GM23338 (cell line): ENCODE measurements at regions not wholly inside any gene's neighbourhood (a gene's known extent, or its start where the extent isn't known, plus 50 kb on each side); places are given as distances from the start of the nearest gene placed in this dataset.

Source experiments
- ATAC-seq: fragments of 200-7000 bp; cut with Tn5 transposase; 3 replicates; pipeline ENCODE4 v1.9.1; 2020
- DNase-seq: peaks from one replicate; pipeline ENCODE4 v3.0.0-alpha.2; 2015; ENCODE audit warnings: low spot score
- H2AFZ ChIP-seq: fragments of 200-600 bp; sonication (generic); 2 replicates; pipeline ENCODE4 v1.8.0; 2016; ENCODE audit warnings: antibody characterized with exemption, mild to moderate bottlenecking, moderate library complexity
- H3F3A ChIP-seq: fragments of 200-600 bp; sonication (generic); replicated peaks from 2 replicates; pipeline ENCODE4 v1.8.0; 2017; ENCODE audit warnings: antibody characterized with exemption, mixed run types, low read depth
- H3K27ac ChIP-seq: fragments of 200-600 bp; sonication (generic); 2 replicates; pipeline ENCODE4 v1.6.1; 2016; ENCODE audit warnings: low read depth
- H3K27me3 ChIP-seq: fragments of 200-600 bp; sonication (generic); 2 replicates; pipeline ENCODE4 v1.8.0; 2016; ENCODE audit warnings: mild to moderate bottlenecking, mixed run types, moderate library complexity; ENCODE audit not compliant: insufficient read depth
- H3K36me3 ChIP-seq: fragments of 200-600 bp; sonication (generic); 2 replicates; pipeline ENCODE4 v1.8.0; 2016; ENCODE audit warnings: mild to moderate bottlenecking; ENCODE audit not compliant: insufficient read depth
- H3K4me1 ChIP-seq: fragments of 200-600 bp; sonication (generic); 2 replicates; pipeline ENCODE4 v1.8.0; 2016; ENCODE audit warnings: mild to moderate bottlenecking, moderate library complexity; ENCODE audit not compliant: insufficient read depth
- H3K4me2 ChIP-seq: fragments of 200-600 bp; sonication (generic); 2 replicates; pipeline ENCODE4 v1.7.1; 2017; ENCODE audit warnings: mixed run types
- H3K4me3 ChIP-seq: fragments of 200-600 bp; sonication (generic); 2 replicates; pipeline ENCODE4 v1.6.1; 2016; ENCODE audit warnings: mixed run types
- H3K79me2 ChIP-seq: fragments of 200-600 bp; sonication (generic); replicated peaks from 2 replicates; pipeline ENCODE4 v1.8.0; 2017; ENCODE audit warnings: mild to moderate bottlenecking; ENCODE audit not compliant: insufficient read depth
- H3K9me2 ChIP-seq: fragments of 200-600 bp; sonication (generic); 2 replicates; pipeline ENCODE4 v1.8.0; 2017; ENCODE audit not compliant: insufficient read depth
- H4K20me1 ChIP-seq: fragments of 200-600 bp; sonication (generic); replicated peaks from 2 replicates; pipeline ENCODE4 v1.8.0; 2017; ENCODE audit warnings: mild to moderate bottlenecking; ENCODE audit not compliant: insufficient read depth
- H3K27ac Mint-ChIP-seq: 2 replicates; pipeline ENCODE4 v1.8.0; 2020; ENCODE audit warnings: inconsistent platforms, mild to moderate bottlenecking, moderate library complexity, mixed read lengths
- H3K27me3 Mint-ChIP-seq: 3 replicates; pipeline ENCODE4 v1.8.0; 2022; ENCODE audit warnings: low read depth, mild to moderate bottlenecking, moderate library complexity, mixed read lengths, inconsistent platforms; ENCODE audit not compliant: insufficient read depth, poor library complexity
- H3K36me3 Mint-ChIP-seq: 3 replicates; pipeline ENCODE4 v1.8.0; 2021; ENCODE audit warnings: low read depth, mild to moderate bottlenecking, inconsistent platforms, moderate library complexity, mixed read lengths
- H3K4me1 Mint-ChIP-seq: 3 replicates; pipeline ENCODE4 v1.8.0; 2020; ENCODE audit warnings: mild to moderate bottlenecking, inconsistent platforms, mixed read lengths
- H3K4me3 Mint-ChIP-seq: 3 replicates; pipeline ENCODE4 v1.8.0; 2021; ENCODE audit warnings: moderate library complexity, mild to moderate bottlenecking, inconsistent platforms, mixed read lengths
- H3K9me3 Mint-ChIP-seq: 3 replicates; pipeline ENCODE4 v1.8.0; 2020; ENCODE audit warnings: moderate library complexity, mild to moderate bottlenecking, inconsistent platforms, mixed read lengths
- CREB1 ChIP-seq: fragments of 250-450 bp; sonication (Bioruptor Pico); IDR thresholded peaks from 2 replicates; pipeline ENCODE4 v1.5.0; 2020; ENCODE audit warnings: low read depth, mild to moderate bottlenecking, moderate library complexity
- EZH2 ChIP-seq: fragments of 200-600 bp; sonication (generic); IDR thresholded peaks from one replicate; pipeline ENCODE4 v1.8.0; 2017; ENCODE audit warnings: antibody characterized with exemption, mild to moderate bottlenecking, low read depth; ENCODE audit not compliant: unreplicated experiment
- EZH2phosphoT487 ChIP-seq: fragments of 200-600 bp; sonication (generic); IDR thresholded peaks from one replicate; pipeline ENCODE4 v1.8.1; 2018; ENCODE audit warnings: antibody characterized with exemption; ENCODE audit not compliant: unreplicated experiment
- JUNB ChIP-seq: IDR thresholded peaks from one replicate; pipeline ENCODE4 v1.6.1; 2016; ENCODE audit warnings: antibody characterized with exemption; ENCODE audit not compliant: unreplicated experiment
- POLR2AphosphoS5 ChIP-seq: IDR thresholded peaks from 2 replicates; pipeline ENCODE4 v1.6.1; 2016; ENCODE audit warnings: antibody characterized with exemption, low read depth
- STAT1 ChIP-seq: IDR thresholded peaks from one replicate; pipeline ENCODE4 v1.6.1; 2016; ENCODE audit warnings: antibody characterized with exemption; ENCODE audit not compliant: unreplicated experiment
- ZNF114 ChIP-seq: fragments of 250-450 bp; sonication (Bioruptor Pico); IDR thresholded peaks from 2 replicates; pipeline ENCODE4 v1.5.0; 2020; ENCODE audit warnings: mild to moderate bottlenecking, moderate library complexity
- ZNF331 ChIP-seq: fragments of 250-450 bp; sonication (Bioruptor Pico); IDR thresholded peaks from 2 replicates; pipeline ENCODE4 v1.5.0; 2020; ENCODE audit warnings: low read depth, mild to moderate bottlenecking, moderate library complexity
- ZNF462 ChIP-seq: fragments of 250-450 bp; sonication (Bioruptor Pico); IDR thresholded peaks from 2 replicates; pipeline ENCODE4 v1.5.0; 2020; ENCODE audit warnings: mild to moderate bottlenecking, moderate library complexity
- TF ChIP-seq, protein P1 (sequence below): IDR thresholded peaks from 2 replicates; pipeline ENCODE4 v1.6.1; 2016; ENCODE audit warnings: antibody characterized with exemption
- TF ChIP-seq, protein P2 (sequence below): IDR thresholded peaks from one replicate; pipeline ENCODE4 v1.6.1; 2018; ENCODE audit warnings: antibody characterized with exemption; ENCODE audit not compliant: unreplicated experiment

DNA sequence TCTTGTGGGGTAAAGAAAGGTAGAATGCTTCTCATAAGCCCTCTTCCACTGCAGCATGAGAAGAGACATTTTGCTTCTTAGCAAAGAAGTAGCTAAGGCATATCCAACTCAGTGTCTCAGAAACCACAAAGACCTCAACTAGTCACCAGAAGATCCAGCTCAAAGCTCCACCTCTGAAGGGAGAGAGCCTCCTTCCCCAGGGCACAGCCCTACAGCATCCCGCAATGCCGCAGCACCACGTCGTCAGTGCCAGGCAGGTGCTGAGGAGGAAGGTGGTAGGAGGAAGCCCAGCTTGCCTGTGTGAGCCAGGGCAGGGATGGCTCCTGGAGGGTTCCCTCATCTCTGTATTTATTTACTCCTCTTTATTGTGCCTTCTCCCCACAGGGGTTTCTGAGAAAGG is 385.6 kb upstream of the NPVF start:
- Histone ChIP-seq H3K9me2 (peaks cover 4% of the 10 kb centered on the region; the same call in 1 of the 2 replicates), H3K4me3 (no peak overlapping the region), H3K27ac (no peak overlapping the region), H3K27me3 (no peaks in the 10 kb centered on the region), H3K36me3 (no peaks in the 10 kb centered on the region; the same call in 1 of the 2 replicates), H3F3A (no peaks in the 10 kb centered on the region), H2AFZ (no peak overlapping the region), H4K20me1 (no peaks in the 10 kb centered on the region), H3K4me1 (no peaks in the 10 kb centered on the region), H3K4me2 (no peak overlapping the region), H3K79me2 (no peaks in the 10 kb centered on the region)
- ATAC-seq (no peak), DNase-seq (no peak)
- TF ChIP-seq CREB1 (CRISPR knock-in tag) (no peak), ZNF462 (CRISPR knock-in tag) (no peak), EZH2 (no peak), POLR2AphosphoS5 (no peak), EZH2phosphoT487 (no peak), JUNB (no peak), ZNF331 (CRISPR knock-in tag) (no peak), ZNF114 (CRISPR knock-in tag) (no peak), STAT1 (no peak)
- TF ChIP-seq, protein P1, sequence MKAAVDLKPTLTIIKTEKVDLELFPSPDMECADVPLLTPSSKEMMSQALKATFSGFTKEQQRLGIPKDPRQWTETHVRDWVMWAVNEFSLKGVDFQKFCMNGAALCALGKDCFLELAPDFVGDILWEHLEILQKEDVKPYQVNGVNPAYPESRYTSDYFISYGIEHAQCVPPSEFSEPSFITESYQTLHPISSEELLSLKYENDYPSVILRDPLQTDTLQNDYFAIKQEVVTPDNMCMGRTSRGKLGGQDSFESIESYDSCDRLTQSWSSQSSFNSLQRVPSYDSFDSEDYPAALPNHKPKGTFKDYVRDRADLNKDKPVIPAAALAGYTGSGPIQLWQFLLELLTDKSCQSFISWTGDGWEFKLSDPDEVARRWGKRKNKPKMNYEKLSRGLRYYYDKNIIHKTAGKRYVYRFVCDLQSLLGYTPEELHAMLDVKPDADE, result no peak
- TF ChIP-seq, protein P2, sequence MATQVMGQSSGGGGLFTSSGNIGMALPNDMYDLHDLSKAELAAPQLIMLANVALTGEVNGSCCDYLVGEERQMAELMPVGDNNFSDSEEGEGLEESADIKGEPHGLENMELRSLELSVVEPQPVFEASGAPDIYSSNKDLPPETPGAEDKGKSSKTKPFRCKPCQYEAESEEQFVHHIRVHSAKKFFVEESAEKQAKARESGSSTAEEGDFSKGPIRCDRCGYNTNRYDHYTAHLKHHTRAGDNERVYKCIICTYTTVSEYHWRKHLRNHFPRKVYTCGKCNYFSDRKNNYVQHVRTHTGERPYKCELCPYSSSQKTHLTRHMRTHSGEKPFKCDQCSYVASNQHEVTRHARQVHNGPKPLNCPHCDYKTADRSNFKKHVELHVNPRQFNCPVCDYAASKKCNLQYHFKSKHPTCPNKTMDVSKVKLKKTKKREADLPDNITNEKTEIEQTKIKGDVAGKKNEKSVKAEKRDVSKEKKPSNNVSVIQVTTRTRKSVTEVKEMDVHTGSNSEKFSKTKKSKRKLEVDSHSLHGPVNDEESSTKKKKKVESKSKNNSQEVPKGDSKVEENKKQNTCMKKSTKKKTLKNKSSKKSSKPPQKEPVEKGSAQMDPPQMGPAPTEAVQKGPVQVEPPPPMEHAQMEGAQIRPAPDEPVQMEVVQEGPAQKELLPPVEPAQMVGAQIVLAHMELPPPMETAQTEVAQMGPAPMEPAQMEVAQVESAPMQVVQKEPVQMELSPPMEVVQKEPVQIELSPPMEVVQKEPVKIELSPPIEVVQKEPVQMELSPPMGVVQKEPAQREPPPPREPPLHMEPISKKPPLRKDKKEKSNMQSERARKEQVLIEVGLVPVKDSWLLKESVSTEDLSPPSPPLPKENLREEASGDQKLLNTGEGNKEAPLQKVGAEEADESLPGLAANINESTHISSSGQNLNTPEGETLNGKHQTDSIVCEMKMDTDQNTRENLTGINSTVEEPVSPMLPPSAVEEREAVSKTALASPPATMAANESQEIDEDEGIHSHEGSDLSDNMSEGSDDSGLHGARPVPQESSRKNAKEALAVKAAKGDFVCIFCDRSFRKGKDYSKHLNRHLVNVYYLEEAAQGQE, result no peak
- no peak overlapping the region for H3K4me3 Mint-ChIP-seq
- no peaks in the 10 kb centered on the region for H3K36me3 Mint-ChIP-seq
- H3K9me3 Mint-ChIP-seq, result peaks cover 9% of the 10 kb centered on the region; the same call in 2 of the 3 replicates
- no peaks in the 10 kb centered on the region for H3K4me1 Mint-ChIP-seq
- peaks cover 1% of the 10 kb centered on the region for H3K27me3 Mint-ChIP-seq
- H3K27ac Mint-ChIP-seq, result no peak overlapping the region
